B cell (primary cell): ENCODE measurements at regions not wholly inside any gene's neighbourhood (a gene's known extent, or its start where the extent isn't known, plus 50 kb on each side); places are given as distances from the start of the nearest gene placed in this dataset.

Experiments used
- ATAC-seq: fragments of 200-7000 bp; cut with Tn5 transposase; one replicate; pipeline ENCODE4 v1.10.0; 2021; ENCODE audit warnings: low read depth, mild to moderate bottlenecking, moderate number of reproducible peaks, moderate library complexity
- CTCF ChIA-PET: fragments of 350-600 bp; sonication (Branson Sonifier 250); formaldehyde crosslinking; loops from one replicate; lab custom pipeline; 2021; ENCODE audit warnings: antibody characterized with exemption, inconsistent platforms; lab: Charles Lee
- POLR2A ChIA-PET: fragments of 350-600 bp; sonication (Branson Sonifier 250); formaldehyde crosslinking; loops from one replicate; lab custom pipeline; 2021; ENCODE audit warnings: antibody characterized with exemption; lab: Charles Lee
- DNase-seq: peaks from one replicate; pipeline ENCODE4 v3.0.0; 2013
- H2AFZ ChIP-seq: 2 replicates; pipeline ENCODE4 v1.6.1; 2012; ENCODE audit warnings: mild to moderate bottlenecking, low read depth, low read length; ENCODE audit not compliant: insufficient read depth, poor library complexity, severe bottlenecking
- H3K27ac ChIP-seq, 2 donors: 1 replicate in 1 of 2; 2 replicates in 1 of 2; pipeline ENCODE4 v1.5.1; 2012 to 2013; ENCODE audit warnings: low read length in 2 of 2, mild to moderate bottlenecking in 2 of 2, moderate library complexity in 1 of 2
- H3K27me3 ChIP-seq, 4 experiments: fragments of 200-600 bp in 1 of 4; sonication (generic) in 1 of 4; replicated peaks in 1 of 4; 1 replicate in 2 of 4; 2 replicates in 2 of 4; pipeline versions ENCODE4 v1.6.1 to v1.7.0; 2013 to 2016; ENCODE audit warnings: low read length in 3 of 4, mild to moderate bottlenecking in 2 of 4, mixed read lengths in 1 of 4, moderate library complexity in 1 of 4; ENCODE audit not compliant: insufficient read depth in 4 of 4, control insufficient read depth in 3 of 4; ENCODE audit errors: control extremely low read depth in 1 of 4
- H3K36me3 ChIP-seq, 2 experiments: replicated peaks in 1 of 2; 1 replicate in 1 of 2; 2 replicates in 1 of 2; pipeline versions ENCODE4 v1.6.1 to v1.7.1; 2013; ENCODE audit warnings: low read length in 1 of 2; ENCODE audit not compliant: insufficient read depth in 2 of 2, control insufficient read depth in 1 of 2; ENCODE audit errors: control extremely low read depth in 1 of 2, extremely low read depth in 1 of 2
- H3K4me1 ChIP-seq, 2 donors: fragments of 200-600 bp in 1 of 2; sonication (generic) in 1 of 2; 1 replicate in 1 of 2; 2 replicates in 1 of 2; pipeline versions ENCODE4 v1.5.1 to v1.6.1; 2013 to 2017; ENCODE audit warnings: low read length in 2 of 2; ENCODE audit not compliant: control insufficient read depth in 2 of 2, insufficient read depth in 2 of 2
- H3K4me2 ChIP-seq: replicated peaks from 2 replicates; pipeline ENCODE3; 2012; ENCODE audit warnings: mild to moderate bottlenecking, low read depth, low read length; ENCODE audit not compliant: poor library complexity, severe bottlenecking
- H3K4me3 ChIP-seq, 5 experiments: fragments of 200-600 bp in 1 of 5; sonication (generic) in 1 of 5; 1 replicate in 3 of 5; 2 replicates in 2 of 5; pipeline versions ENCODE4 v1.5.1 to v1.7.0; 2011 to 2016; ENCODE audit warnings: low read length in 4 of 5, mild to moderate bottlenecking in 4 of 5, low read depth in 2 of 5, control low read depth in 1 of 5, moderate library complexity in 1 of 5; ENCODE audit not compliant: insufficient read depth in 1 of 5; ENCODE audit errors: control extremely low read depth in 1 of 5, extremely low read depth in 1 of 5
- H3K79me2 ChIP-seq: fragments of 200-600 bp; sonication (generic); one replicate; pipeline ENCODE4 v1.6.0; 2016; ENCODE audit warnings: low read length; ENCODE audit not compliant: control insufficient read depth, insufficient read depth
- H3K9ac ChIP-seq: fragments of 200-600 bp; sonication (generic); 2 replicates; pipeline ENCODE4 v1.6.1; 2017; ENCODE audit warnings: mild to moderate bottlenecking, low read length, moderate library complexity
- H3K9me3 ChIP-seq, 3 donors: one replicate each; pipeline versions ENCODE4 v1.6.1 to v1.7.1; 2013; ENCODE audit warnings: low read length in 2 of 3; ENCODE audit not compliant: control insufficient read depth in 2 of 3, insufficient read depth in 1 of 3; ENCODE audit errors: control extremely low read depth in 1 of 3
- H4K20me1 ChIP-seq: 2 replicates; pipeline ENCODE4 v1.6.0; 2012; ENCODE audit warnings: mild to moderate bottlenecking, low read length; ENCODE audit not compliant: insufficient read depth, control insufficient read depth, poor library complexity, severe bottlenecking
- H3K27ac Mint-ChIP-seq: one replicate; pipeline ENCODE4 v1.8.0; 2021; ENCODE audit warnings: mixed read lengths
- H3K27me3 Mint-ChIP-seq: one replicate; pipeline ENCODE4 v1.8.0; 2021; ENCODE audit warnings: mixed read lengths
- H3K4me1 Mint-ChIP-seq: one replicate; pipeline ENCODE4 v1.8.0; 2021; ENCODE audit warnings: mixed read lengths
- H3K4me3 Mint-ChIP-seq: one replicate; pipeline ENCODE4 v1.8.0; 2021; ENCODE audit warnings: mixed read lengths
- H3K9me3 Mint-ChIP-seq: one replicate; pipeline ENCODE4 v1.8.0; 2022; ENCODE audit warnings: mixed read lengths; ENCODE audit not compliant: insufficient read depth
- CTCF ChIP-seq: fragments of 200-600 bp; IDR thresholded peaks from one replicate; pipeline ENCODE4 v1.8.0; 2022; ENCODE audit warnings: antibody characterized with exemption, mild to moderate bottlenecking
- EZH2 ChIP-seq: IDR thresholded peaks from 2 replicates; pipeline ENCODE4 v1.6.1; 2012; ENCODE audit warnings: borderline replicate concordance, low read depth, mild to moderate bottlenecking, moderate library complexity, low read length; ENCODE audit not compliant: insufficient read depth, poor library complexity, severe bottlenecking
- WGBS: methylation state at CpG from one replicate; pipeline ENCODE4 v1.1.5; 2013; ENCODE audit warnings: missing lambda C conversion rate; ENCODE audit not compliant: insufficient coverage; 5-methylcytosine and 5-hydroxymethylcytosine counted together
- intact Hi-C: fragments of 100-400 bp; cut with micrococcal nuclease; formaldehyde crosslinking; loops from one replicate; pipeline ENCODE4 v1.10.0; 2022

GRCh38 chr2:8575038-8575833 is 106.6 kb upstream of the ID2 start:
- TF ChIP-seq CTCF (no peak), EZH2 (no peak)
- CTCF ChIA-PET: no interaction called here
- H3K27me3 Mint-ChIP-seq: peaks cover 56% of the 10 kb centered on the region
- peaks cover 4% of the 10 kb centered on the region for H3K9me3 Mint-ChIP-seq
- intact Hi-C loops: loop anchor here (2.0 to 5.0 kb wide), 2 partner anchors 33 to 98 kb away; no protein-coding TSS in a partner anchor
- Histone ChIP-seq H3K27ac (no peak overlapping the region), H2AFZ (no peak overlapping the region), H4K20me1 (no peaks in the 10 kb centered on the region), H3K36me3 (no peaks in the 10 kb centered on the region), H3K9me3 (peaks cover 0 to 45% (median 6%) of the 10 kb centered on the region in 3 donors), H3K4me3 (no peak overlapping the region), H3K4me2 (peak overlapping the region; percentile 60), H3K27me3 (peaks cover 0 to 63% (median 20%) of the 10 kb centered on the region in 4 experiments), H3K4me1 (peaks cover 52 to 70% of the 10 kb centered on the region in 2 donors), H3K79me2 (no peaks in the 10 kb centered on the region), H3K9ac (no peak overlapping the region)
- WGBS: 6% methylated on average over 16 of the region's 24 CpGs
- peak overlapping the region; percentile 76 for H3K4me3 Mint-ChIP-seq
- peaks cover 71% of the 10 kb centered on the region for H3K4me1 Mint-ChIP-seq
- POLR2A ChIA-PET: no interaction called here
- H3K27ac Mint-ChIP-seq: no peak overlapping the region
- no peak for ATAC-seq
- DNase-seq: peak; percentile 52

- Histone ChIP-seq H3K27me3 (peaks cover 0 to 59% (median 20%) of the 10 kb centered on the region in 4 experiments), H3K4me2 (peak overlapping the region; percentile 60), H3K27ac (no peak overlapping the region), H3K4me1 (peaks cover 52 to 74% of the 10 kb centered on the region in 2 donors), H3K4me3 (no peak overlapping the region), H3K36me3 (no peaks in the 10 kb centered on the region), H3K9ac (no peak overlapping the region), H2AFZ (no peak overlapping the region), H4K20me1 (no peaks in the 10 kb centered on the region), H3K9me3 (peaks cover 0 to 45% (median 6%) of the 10 kb centered on the region in 3 donors), H3K79me2 (no peaks in the 10 kb centered on the region)
- Mint-ChIP-seq H3K9me3 (peaks cover 4% of the 10 kb centered on the region), H3K4me3 (peak overlapping the region; percentile 57), H3K27me3 (peaks cover 58% of the 10 kb centered on the region), H3K27ac (peak overlapping the region; percentile 1), H3K4me1 (peaks cover 78% of the 10 kb centered on the region)
- DNase-seq (peak; percentile 37), ATAC-seq (no peak)
- no peak for TF ChIP-seq CTCF
- ChIA-PET POLR2A (no interaction called here), CTCF (no interaction called here)
- intact Hi-C loops: loop anchor here (2.0 to 5.0 kb wide), 2 partner anchors 34 to 99 kb away; no protein-coding TSS in a partner anchor
- 17% methylated on average over 14 of the region's 14 CpGs for WGBS
Measured at GRCh38 chr2:8575834-8576423, 105.9 kb upstream of the ID2 start.
